HEK293T (cell line): ENCODE measurements at regions not wholly inside any gene's neighbourhood (a gene's known extent, or its start where the extent isn't known, plus 50 kb on each side); places are given as distances from the start of the nearest gene placed in this dataset.
"Not testable (repeated sequence)": the region's sequence is repeated elsewhere in the genome, so short reads cannot be mapped to it uniquely, and the experiment has no call there.

ENCODE experiments used
- CTCF ChIA-PET: fragments of 350-600 bp; formaldehyde crosslinking; extraction: SDS; loops from one replicate; lab custom pipeline; 2021; ENCODE audit warnings: antibody characterized with exemption, inconsistent platforms; lab: Yijun Ruan, JAX
- POLR2A ChIA-PET: fragments of 350-600 bp; formaldehyde crosslinking; extraction: SDS; loops from one replicate; lab custom pipeline; 2020; ENCODE audit warnings: antibody characterized with exemption, inconsistent platforms; lab: Yijun Ruan, JAX
- DNase-seq: peaks from one replicate; pipeline ENCODE4 v3.0.0; 2012; ENCODE audit warnings: mixed read lengths; ENCODE audit errors: extremely low spot score
- ARNT ChIP-seq: fragments of 450-650 bp; IDR thresholded peaks from 2 replicates; pipeline ENCODE4 v1.6.1; 2017; ENCODE audit warnings: mild to moderate bottlenecking
- BHLHE40 ChIP-seq: fragments of 450-650 bp; IDR thresholded peaks from 2 replicates; pipeline ENCODE4 v1.6.1; 2016; ENCODE audit warnings: mild to moderate bottlenecking, moderate library complexity, borderline replicate concordance
- CTBP1 ChIP-seq: fragments of 450-650 bp; IDR thresholded peaks from 2 replicates; pipeline ENCODE4 v1.6.1; 2016; ENCODE audit warnings: borderline replicate concordance
- ELF4 ChIP-seq: fragments of 450-650 bp; IDR thresholded peaks from 2 replicates; pipeline ENCODE4 v1.6.1; 2017; ENCODE audit warnings: antibody characterized with exemption
- FOXA1 ChIP-seq: fragments of 450-650 bp; IDR thresholded peaks from 2 replicates; pipeline ENCODE4 v1.6.1; 2016; ENCODE audit warnings: mild to moderate bottlenecking
- FOXK2 ChIP-seq: fragments of 450-650 bp; IDR thresholded peaks from 2 replicates; pipeline ENCODE4 v1.6.1; 2016; ENCODE audit warnings: mild to moderate bottlenecking
- FOXM1 ChIP-seq: fragments of 450-650 bp; IDR thresholded peaks from 2 replicates; pipeline ENCODE4 v1.6.1; 2017; ENCODE audit warnings: mild to moderate bottlenecking, borderline replicate concordance
- HDGF ChIP-seq: fragments of 450-650 bp; IDR thresholded peaks from 2 replicates; pipeline ENCODE4 v1.6.1; 2017; ENCODE audit warnings: antibody characterized with exemption, borderline replicate concordance
- L3MBTL2 ChIP-seq: fragments of 450-650 bp; conservative IDR thresholded peaks from 2 replicates; pipeline ENCODE4 v1.6.1; 2016; ENCODE audit warnings: mild to moderate bottlenecking
- LEF1 ChIP-seq: fragments of 450-650 bp; IDR thresholded peaks from 2 replicates; pipeline ENCODE4 v1.6.1; 2017; ENCODE audit warnings: mild to moderate bottlenecking, borderline replicate concordance
- NFRKB ChIP-seq: fragments of 450-650 bp; IDR thresholded peaks from 2 replicates; pipeline ENCODE4 v1.6.1; 2016; ENCODE audit warnings: mild to moderate bottlenecking, moderate library complexity
- PKNOX1 ChIP-seq: fragments of 450-650 bp; IDR thresholded peaks from 2 replicates; pipeline ENCODE4 v1.6.1; 2016
- SP1 ChIP-seq: fragments of 450-650 bp; IDR thresholded peaks from 2 replicates; pipeline ENCODE4 v1.6.1; 2017
- SUZ12 ChIP-seq: fragments of 450-650 bp; IDR thresholded peaks from 2 replicates; pipeline ENCODE4 v1.6.1; 2016; ENCODE audit warnings: mild to moderate bottlenecking
- TARDBP ChIP-seq: fragments of 450-650 bp; IDR thresholded peaks from 2 replicates; pipeline ENCODE4 v1.6.1; 2016
- ZNF384 ChIP-seq: fragments of 450-650 bp; IDR thresholded peaks from 2 replicates; pipeline ENCODE4 v1.6.1; 2016

DNA sequence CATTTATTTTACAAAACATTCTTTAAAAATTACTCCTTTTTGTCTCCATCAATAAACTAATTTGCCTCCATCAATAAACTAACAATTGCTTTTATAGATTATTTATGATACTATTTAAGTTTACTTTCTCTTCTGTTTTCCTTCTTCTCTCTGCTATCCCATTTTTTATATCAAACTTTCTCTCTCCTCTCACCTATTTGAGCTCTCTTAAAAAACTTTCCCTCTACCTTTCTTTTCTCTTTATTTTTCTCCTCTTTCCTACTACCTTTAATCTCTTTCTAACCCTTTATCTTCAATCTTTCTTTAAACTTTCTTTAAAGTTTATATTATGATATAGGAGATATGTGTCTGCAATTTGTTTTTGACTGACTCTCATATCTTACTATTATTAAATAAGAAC, 566.4 kb downstream of the DACH1 start:
- no peak for TF ChIP-seq SUZ12
- no peak for TF ChIP-seq FOXM1
- TF ChIP-seq LEF1: no peak
- no peak for TF ChIP-seq HDGF
- TF ChIP-seq PKNOX1: no peak
- TF ChIP-seq ZNF384: no peak
- no peak for TF ChIP-seq SP1
- no peak for TF ChIP-seq CTBP1
- no peak for TF ChIP-seq ARNT
- no peak for TF ChIP-seq L3MBTL2
- no peak for TF ChIP-seq NFRKB
- TF ChIP-seq FOXA1: no peak
- TF ChIP-seq BHLHE40: no peak
- TF ChIP-seq TARDBP: no peak
- TF ChIP-seq FOXK2: no peak
- no peak for DNase-seq
- CTCF ChIA-PET: no interaction called here
- POLR2A ChIA-PET: no interaction called here

GRCh38 chr13:71291842-71292146, 575.2 kb downstream of the DACH1 start:
- POLR2A ChIA-PET: no interaction called here
- no peak for DNase-seq
- TF ChIP-seq FOXA1: no peak
- no peak for TF ChIP-seq SUZ12
- TF ChIP-seq CTBP1: no peak
- TF ChIP-seq ELF4: no peak
- TF ChIP-seq HDGF: no peak
- TF ChIP-seq LEF1: no peak
- TF ChIP-seq SP1: no peak
- TF ChIP-seq ARNT: no peak
- no peak for TF ChIP-seq PKNOX1
- TF ChIP-seq ZNF384: no peak
- TF ChIP-seq TARDBP: no peak
- TF ChIP-seq FOXK2: no peak
- TF ChIP-seq FOXM1: no peak
- no peak for TF ChIP-seq L3MBTL2
- TF ChIP-seq NFRKB: no peak
- no peak for TF ChIP-seq BHLHE40
- CTCF ChIA-PET: no interaction called here

DNA sequence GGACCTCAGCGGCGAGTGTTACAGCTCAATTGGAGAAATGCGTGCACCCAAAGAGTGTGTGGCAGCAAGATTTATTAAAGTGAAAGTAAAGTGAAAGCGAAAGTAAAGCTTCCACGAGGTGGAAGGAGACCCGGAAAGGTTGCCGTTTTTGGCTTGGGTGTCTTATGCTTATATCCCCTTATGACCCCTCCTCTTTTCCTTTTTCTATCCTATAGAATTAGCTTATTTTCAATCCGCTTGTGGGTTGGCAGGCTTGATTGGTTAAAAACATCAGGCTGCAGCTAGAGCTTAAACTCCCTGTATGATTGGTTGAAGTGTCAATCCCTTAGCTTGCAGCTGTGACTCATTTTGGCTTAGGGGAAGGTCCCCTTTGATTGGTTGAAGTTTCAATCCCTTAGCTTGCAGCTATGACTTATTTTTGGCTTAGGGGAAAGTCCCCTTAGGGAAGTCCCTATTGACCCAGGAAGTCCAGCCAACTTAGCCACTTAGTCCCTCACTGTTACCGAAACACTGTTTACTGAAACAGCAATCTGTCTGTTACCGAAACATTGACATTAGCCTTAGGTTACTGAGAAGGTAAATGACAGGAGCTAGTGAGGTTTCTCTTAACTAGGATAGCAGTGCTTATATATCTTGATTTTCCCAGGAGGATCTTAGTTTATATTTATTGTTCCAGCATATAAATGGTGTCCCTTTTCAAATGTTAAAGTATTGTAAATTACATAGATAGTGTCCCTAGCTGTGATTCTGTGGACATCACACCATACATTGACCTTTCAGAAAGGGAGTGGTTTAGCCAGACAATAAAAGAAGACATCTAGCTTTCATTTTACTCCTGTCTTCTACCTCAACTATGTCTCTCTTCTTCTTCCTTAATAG, 575.8 kb downstream of the DACH1 start:
- ChIA-PET POLR2A (no interaction called here), CTCF (no interaction called here)
- TF ChIP-seq BHLHE40 (no peak), FOXK2 (no peak), SP1 (no peak), ARNT (no peak), FOXA1 (no peak), ELF4 (no peak), HDGF (no peak), L3MBTL2 (no peak), FOXM1 (no peak), PKNOX1 (no peak), ZNF384 (no peak), LEF1 (no peak), TARDBP (no peak)
- no peak for DNase-seq

- CTCF ChIA-PET: interaction anchor here (1.0 kb wide), 1 partner anchor 1373 kb away, joined by 3 read pairs; no protein-coding TSS in a partner anchor
These were observed 577.0 kb downstream of the DACH1 start for GRCh38 chr13:71289980-71290379.

GRCh38 chr13:71285700-71286099, 581.3 kb downstream of the DACH1 start:
- POLR2A ChIA-PET: no interaction called here
- DNase-seq: no peak
- no peak for TF ChIP-seq ELF4
- TF ChIP-seq PKNOX1: no peak
- TF ChIP-seq LEF1: no peak
- no peak for TF ChIP-seq FOXM1
- no peak for TF ChIP-seq BHLHE40
- TF ChIP-seq CTBP1: no peak
- TF ChIP-seq NFRKB: no peak
- TF ChIP-seq TARDBP: no peak
- no peak for TF ChIP-seq FOXA1
- no peak for TF ChIP-seq SP1
- TF ChIP-seq ZNF384: no peak
- CTCF ChIA-PET: interaction anchor here (0.7 to 0.9 kb wide), 2 partner anchors 453 to 593 kb away, joined by 4 to 5 read pairs; no protein-coding TSS in a partner anchor

More at GRCh38 chr13:71289980-71290379, 577.0 kb downstream of the DACH1 start:
- DNase-seq, POLR2A ChIA-PET: not testable (repeated sequence)

DNA sequence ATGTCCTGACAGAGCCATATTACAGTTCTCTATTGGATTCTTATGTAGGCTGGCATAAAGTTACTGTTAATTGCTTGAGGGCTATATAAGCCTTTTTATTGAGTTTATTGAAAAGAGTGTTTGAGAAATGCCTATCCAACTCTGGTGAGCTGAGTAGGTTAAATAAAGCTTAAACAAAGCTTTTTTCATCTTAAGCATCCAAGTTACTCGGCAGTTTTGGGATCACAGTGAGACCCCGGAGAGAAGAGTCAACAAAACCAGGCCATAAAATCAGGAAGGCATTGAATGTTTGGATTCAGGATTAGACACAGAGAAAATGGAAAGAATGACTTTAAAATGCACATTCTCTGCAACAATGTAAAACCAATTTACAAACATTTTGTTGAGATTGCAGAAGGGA, 588.5 kb downstream of the DACH1 start:
- CTCF ChIA-PET: no interaction called here
- peak; percentile 36 for DNase-seq
- TF ChIP-seq LEF1 (no peak), HDGF (no peak), CTBP1 (peak; percentile 39; the same call in 1 of the 2 replicates), SUZ12 (no peak), ELF4 (no peak), TARDBP (no peak), FOXM1 (no peak), FOXA1 (peak; percentile 73), ARNT (no peak), NFRKB (no peak), PKNOX1 (peak; percentile 13; the same call in 1 of the 2 replicates), FOXK2 (no peak), BHLHE40 (no peak), SP1 (no peak), L3MBTL2 (no peak), ZNF384 (0 out of 2 replicates have a peak, but pooled peaks have one; percentile 48)
- POLR2A ChIA-PET: no interaction called here
